ENCODE measurements at regions not wholly inside any gene's neighbourhood (a gene's known extent, or its start where the extent isn't known, plus 50 kb on each side); places are given as distances from the start of the nearest gene placed in this dataset.

GRCh38 chr22:48478529-48479265, 1349.0 kb downstream of the BRD1 start:
- no peak for DNase-seq
- ChIA-PET POLR2A (no interaction called here), CTCF (no interaction called here)

GRCh38 chr22:48478124-48478523, 1349.5 kb downstream of the BRD1 start:
- no peak for DNase-seq
- CTCF ChIA-PET, result no interaction called here
- no peak overlapping the region for H3K4me3 Mint-ChIP-seq
- H3K36me3 Mint-ChIP-seq (ENCODE audit: low read depth), result no peaks in the 10 kb centered on the region
- no peaks in the 10 kb centered on the region for H3K4me1 Mint-ChIP-seq
- H3K27ac Mint-ChIP-seq, result no peak overlapping the region
- H3K9me3 Mint-ChIP-seq, result no peaks in the 10 kb centered on the region
- no peaks in the 10 kb centered on the region for H3K27me3 Mint-ChIP-seq
- POLR2A ChIA-PET, result no interaction called here

More at GRCh38 chr22:48478529-48479265, 1349.0 kb downstream of the BRD1 start:
- Mint-ChIP-seq H3K27ac (no peak overlapping the region), H3K9me3 (no peaks in the 10 kb centered on the region), H3K4me1 (no peaks in the 10 kb centered on the region), H3K36me3 (ENCODE audit: low read depth) (no peaks in the 10 kb centered on the region), H3K27me3 (no peaks in the 10 kb centered on the region), H3K4me3 (no peak overlapping the region)

- no peak for DNase-seq
- Mint-ChIP-seq H3K9me3 (no peaks in the 10 kb centered on the region), H3K36me3 (ENCODE audit: low read depth) (no peaks in the 10 kb centered on the region), H3K27ac (no peak overlapping the region), H3K27me3 (no peaks in the 10 kb centered on the region), H3K4me1 (no peaks in the 10 kb centered on the region), H3K4me3 (no peak overlapping the region)
- POLR2A ChIA-PET, result no interaction called here
- CTCF ChIA-PET, result no interaction called here
Measured at GRCh38 chr22:48477031-48477721, 1350.5 kb downstream of the BRD1 start.

GRCh38 chr22:48476577-48476976, 1351.1 kb downstream of the BRD1 start:
- H3K4me1 Mint-ChIP-seq, result no peaks in the 10 kb centered on the region
- no peaks in the 10 kb centered on the region for H3K36me3 Mint-ChIP-seq (ENCODE audit: low read depth)
- H3K4me3 Mint-ChIP-seq, result no peak overlapping the region
- POLR2A ChIA-PET, result no interaction called here
- no peaks in the 10 kb centered on the region for H3K9me3 Mint-ChIP-seq
- no peak overlapping the region for H3K27ac Mint-ChIP-seq
- no peaks in the 10 kb centered on the region for H3K27me3 Mint-ChIP-seq
- CTCF ChIA-PET, result no interaction called here
- DNase-seq, result no peak

GRCh38 chr22:48475661-48476345, 1351.9 kb downstream of the BRD1 start:
- H3K27ac Mint-ChIP-seq, result no peak overlapping the region
- CTCF ChIA-PET, result no interaction called here
- H3K27me3 Mint-ChIP-seq, result no peaks in the 10 kb centered on the region
- no peak for DNase-seq
- no peaks in the 10 kb centered on the region for H3K36me3 Mint-ChIP-seq (ENCODE audit: low read depth)
- no peaks in the 10 kb centered on the region for H3K4me1 Mint-ChIP-seq
- H3K9me3 Mint-ChIP-seq, result no peaks in the 10 kb centered on the region
- POLR2A ChIA-PET, result no interaction called here
- H3K4me3 Mint-ChIP-seq, result no peak overlapping the region

- Mint-ChIP-seq H3K9me3 (no peaks in the 10 kb centered on the region), H3K4me1 (no peaks in the 10 kb centered on the region), H3K27me3 (no peaks in the 10 kb centered on the region), H3K4me3 (no peak overlapping the region), H3K36me3 (ENCODE audit: low read depth) (no peaks in the 10 kb centered on the region), H3K27ac (no peak overlapping the region)
- DNase-seq, result no peak
- CTCF ChIA-PET, result no interaction called here
- POLR2A ChIA-PET, result no interaction called here
Measured at GRCh38 chr22:48474881-48475280, 1352.8 kb downstream of the BRD1 start.

GRCh38 chr22:48473202-48473601, 1354.5 kb downstream of the BRD1 start:
- H3K27me3 Mint-ChIP-seq, result no peaks in the 10 kb centered on the region
- H3K36me3 Mint-ChIP-seq (ENCODE audit: low read depth), result no peaks in the 10 kb centered on the region
- no peak overlapping the region for H3K27ac Mint-ChIP-seq
- DNase-seq, result no peak
- ChIA-PET CTCF (no interaction called here), POLR2A (no interaction called here)
- H3K9me3 Mint-ChIP-seq, result no peaks in the 10 kb centered on the region
- no peaks in the 10 kb centered on the region for H3K4me1 Mint-ChIP-seq
- H3K4me3 Mint-ChIP-seq, result no peak overlapping the region

GRCh38 chr22:48464246-48464645, 1363.4 kb downstream of the BRD1 start:
- Mint-ChIP-seq H3K4me3 (no peak overlapping the region), H3K27ac (no peak overlapping the region), H3K4me1 (no peaks in the 10 kb centered on the region), H3K27me3 (no peaks in the 10 kb centered on the region), H3K36me3 (ENCODE audit: low read depth) (no peaks in the 10 kb centered on the region), H3K9me3 (no peaks in the 10 kb centered on the region)
- no peak for DNase-seq
- POLR2A ChIA-PET, result interaction anchor here (0.7 kb wide), 1 partner anchor 435 kb away, joined by 3 read pairs; no protein-coding TSS in a partner anchor
- CTCF ChIA-PET, result no interaction called here

- POLR2A ChIA-PET, result no interaction called here
- Mint-ChIP-seq H3K4me3 (no peak overlapping the region), H3K4me1 (no peaks in the 10 kb centered on the region), H3K27me3 (no peaks in the 10 kb centered on the region), H3K36me3 (ENCODE audit: low read depth) (no peaks in the 10 kb centered on the region), H3K9me3 (no peaks in the 10 kb centered on the region), H3K27ac (no peak overlapping the region)
- CTCF ChIA-PET, result no interaction called here
- DNase-seq, result no peak
Measured at GRCh38 chr22:48459859-48460823, 1367.5 kb downstream of the BRD1 start.

- Mint-ChIP-seq H3K4me3 (no peak overlapping the region), H3K27ac (no peak overlapping the region), H3K9me3 (no peaks in the 10 kb centered on the region), H3K27me3 (no peaks in the 10 kb centered on the region), H3K36me3 (ENCODE audit: low read depth) (no peaks in the 10 kb centered on the region), H3K4me1 (no peaks in the 10 kb centered on the region)
- ChIA-PET CTCF (no interaction called here), POLR2A (no interaction called here)
- DNase-seq, result no peak
Measured at GRCh38 chr22:48459259-48459658, 1368.4 kb downstream of the BRD1 start.

- no peaks in the 10 kb centered on the region for H3K36me3 Mint-ChIP-seq (ENCODE audit: low read depth)
- no peaks in the 10 kb centered on the region for H3K4me1 Mint-ChIP-seq
- no peaks in the 10 kb centered on the region for H3K9me3 Mint-ChIP-seq
- H3K27ac Mint-ChIP-seq, result no peak overlapping the region
- H3K4me3 Mint-ChIP-seq, result no peak overlapping the region
- no peak for DNase-seq
- POLR2A ChIA-PET, result no interaction called here
- CTCF ChIA-PET, result no interaction called here
- H3K27me3 Mint-ChIP-seq, result no peaks in the 10 kb centered on the region
Measured at GRCh38 chr22:48456449-48456848, 1371.2 kb downstream of the BRD1 start.

- Mint-ChIP-seq H3K4me3 (no peak overlapping the region), H3K9me3 (no peaks in the 10 kb centered on the region), H3K4me1 (no peaks in the 10 kb centered on the region), H3K27ac (no peak overlapping the region), H3K36me3 (ENCODE audit: low read depth) (no peaks in the 10 kb centered on the region), H3K27me3 (no peaks in the 10 kb centered on the region)
- ChIA-PET POLR2A (no interaction called here), CTCF (no interaction called here)
- no peak for DNase-seq
Measured at GRCh38 chr22:48453751-48454485, 1373.8 kb downstream of the BRD1 start.

Measured in activated CD4-positive, alpha-beta T cell treated with anti-CD3 and anti-CD28 coated beads, Interleukin-2, amount 10 ng/mL, durations not matched to agents 7 days and 5 days (primary cell).